H1 (cell line): ENCODE measurements at regions not wholly inside any gene's neighbourhood (a gene's known extent, or its start where the extent isn't known, plus 50 kb on each side); places are given as distances from the start of the nearest gene placed in this dataset.

Source experiments
- CHD7 ChIP-seq: fragments of 300-600 bp; sonication (generic); IDR thresholded peaks from 2 replicates; pipeline ENCODE4 v1.7.1; 2012; ENCODE audit warnings: low read length, moderate library complexity, mild to moderate bottlenecking, inconsistent platforms; ENCODE audit not compliant: insufficient replicate concordance
- CTBP2 ChIP-seq: IDR thresholded peaks from 2 replicates; pipeline ENCODE4 v1.7.0; 2011; ENCODE audit warnings: borderline replicate concordance, mild to moderate bottlenecking, moderate library complexity, mixed read lengths, low read length; ENCODE audit not compliant: insufficient read depth, insufficient read length
- HDAC2 ChIP-seq, 2 experiments: fragments of 300-600 bp in 1 of 2; sonication (generic) in 1 of 2; IDR thresholded peaks; 2 replicates each; pipeline ENCODE4 v1.6.1; 2011 to 2012; ENCODE audit warnings: low read depth in 2 of 2, low read length in 2 of 2, mild to moderate bottlenecking in 2 of 2, moderate library complexity in 2 of 2, borderline replicate concordance in 1 of 2, inconsistent platforms in 1 of 2
- MAX ChIP-seq: IDR thresholded peaks from 2 replicates; pipeline ENCODE4 v1.6.1; 2012; ENCODE audit warnings: inconsistent platforms
- NRF1 ChIP-seq: IDR thresholded peaks from 2 replicates; pipeline ENCODE4 v1.6.1; 2011; ENCODE audit warnings: mild to moderate bottlenecking, low read depth, low read length, improper control_type of control experiment
- RBBP5 ChIP-seq: IDR thresholded peaks from 2 replicates; pipeline ENCODE4 v1.7.1; 2012; ENCODE audit warnings: low read depth, mild to moderate bottlenecking, inconsistent platforms, low read length, moderate library complexity, borderline replicate concordance
- SUZ12 ChIP-seq: fragments of 200-600 bp; sonication (generic); IDR thresholded peaks from 2 replicates; pipeline ENCODE4 v1.6.1; 2012; ENCODE audit warnings: mild to moderate bottlenecking, inconsistent platforms, low read length, moderate library complexity, mixed read lengths
- TAF7 ChIP-seq: optimal IDR thresholded peaks from 2 replicates; pipeline ENCODE3; 2011; ENCODE audit warnings: low read depth, mild to moderate bottlenecking, inconsistent platforms, low read length, moderate library complexity, borderline replicate concordance
- YY1 ChIP-seq: IDR thresholded peaks from 2 replicates; pipeline ENCODE4 v1.6.1; 2011; ENCODE audit warnings: low read depth, mild to moderate bottlenecking, low read length
- TF ChIP-seq, protein P1 (sequence below): IDR thresholded peaks from 2 replicates; pipeline ENCODE4 v1.6.1; 2011; ENCODE audit warnings: low read length, improper control_type of control experiment

- TF ChIP-seq CHD7 (no peak), HDAC2 (IDR thresholded peaks at IDR 0.05; ENCODE audit: borderline replicate concordance in 1 of 2, low read depth in 2 of 2, low read length in 2 of 2) (no peak), CTBP2 (no peak), SUZ12 (no peak), TAF7 (no peak), YY1 (no peak), RBBP5 (no peak), MAX (no peak), NRF1 (no peak)
- TF ChIP-seq, protein P1, sequence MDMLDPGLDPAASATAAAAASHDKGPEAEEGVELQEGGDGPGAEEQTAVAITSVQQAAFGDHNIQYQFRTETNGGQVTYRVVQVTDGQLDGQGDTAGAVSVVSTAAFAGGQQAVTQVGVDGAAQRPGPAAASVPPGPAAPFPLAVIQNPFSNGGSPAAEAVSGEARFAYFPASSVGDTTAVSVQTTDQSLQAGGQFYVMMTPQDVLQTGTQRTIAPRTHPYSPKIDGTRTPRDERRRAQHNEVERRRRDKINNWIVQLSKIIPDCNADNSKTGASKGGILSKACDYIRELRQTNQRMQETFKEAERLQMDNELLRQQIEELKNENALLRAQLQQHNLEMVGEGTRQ: no peak
These were observed 747.4 kb upstream of the SLC8A1 start (continued) for GRCh38 chr2:41199334-41199733.
